IPS-NIHi7 (cell line): ENCODE measurements at regions not wholly inside any gene's neighbourhood (a gene's known extent, or its start where the extent isn't known, plus 50 kb on each side); places are given as distances from the start of the nearest gene placed in this dataset.

Experiments used
- DNase-seq: peaks from one replicate; pipeline ENCODE4 v3.0.0; 2012; ENCODE audit warnings: mixed read lengths; ENCODE audit errors: extremely low spot score

GRCh38 chr5:152994033-152994680, 496.3 kb upstream of the GRIA1 start:
- DNase-seq, result no peak

DNA sequence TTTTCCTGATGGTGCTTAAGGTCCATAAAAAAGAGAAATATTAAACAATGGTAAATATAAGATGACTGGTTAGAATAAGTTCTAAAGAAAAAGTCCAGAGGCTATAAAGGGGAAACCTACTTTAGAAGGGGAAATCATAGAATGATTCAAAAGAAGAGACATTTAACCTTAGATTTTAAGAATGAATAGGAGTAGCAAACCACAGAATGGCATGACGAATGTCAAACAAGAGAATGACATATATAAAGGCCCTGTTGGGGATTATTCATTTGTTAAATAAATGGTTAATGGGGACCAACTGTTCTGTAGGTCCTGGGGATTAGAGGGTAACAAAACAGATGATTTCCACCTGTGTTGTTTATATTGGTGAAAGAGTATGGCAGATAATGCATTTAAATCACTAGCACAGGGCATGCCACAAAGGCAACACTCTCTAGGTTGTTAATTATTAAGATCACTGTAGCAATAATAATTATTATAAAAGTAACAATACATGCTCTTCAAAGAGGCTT, 495.2 kb upstream of the GRIA1 start:
- no peak for DNase-seq

- no peak for DNase-seq
Measured at GRCh38 chr5:153005711-153006110, 484.8 kb upstream of the GRIA1 start.

DNA sequence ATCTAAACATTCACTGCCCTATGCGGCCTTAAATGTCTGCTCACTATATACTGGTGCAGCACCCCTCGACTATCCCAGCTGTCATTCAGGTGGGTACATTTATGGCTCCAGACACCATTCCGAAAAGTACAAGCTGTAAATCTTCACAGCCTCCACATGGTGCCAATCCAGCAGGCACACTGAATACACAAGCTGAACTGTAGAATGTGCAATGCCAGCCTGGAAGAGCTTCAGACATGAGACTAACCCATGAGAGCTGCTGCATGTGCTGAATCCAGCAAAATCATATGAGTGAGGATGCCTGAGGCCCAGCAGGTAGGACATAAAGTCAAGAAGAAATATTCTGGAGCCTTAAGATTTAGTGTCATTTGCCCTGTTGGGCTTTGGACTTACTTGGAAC, 483.8 kb upstream of the GRIA1 start:
- DNase-seq, result no peak

DNA sequence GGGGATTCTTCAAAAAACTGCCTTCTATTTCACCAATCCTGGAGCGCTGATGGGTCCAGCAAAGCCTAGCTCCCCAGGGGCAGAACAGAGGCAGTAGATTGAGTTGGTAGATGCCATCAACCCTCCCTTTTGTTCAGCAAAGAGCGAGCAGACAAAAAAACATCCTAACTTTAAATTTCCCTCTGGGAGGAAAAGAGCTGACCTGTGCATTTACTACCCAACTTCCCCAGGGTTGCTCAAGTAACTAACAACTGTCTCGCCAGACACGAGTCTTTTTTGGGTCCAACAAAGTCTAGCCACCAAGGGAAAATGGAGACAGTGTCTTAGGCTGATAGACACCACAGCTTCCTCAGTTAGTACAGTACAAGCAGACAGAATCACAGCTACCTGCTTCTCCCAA, 476.3 kb upstream of the GRIA1 start:
- no peak for DNase-seq

DNA sequence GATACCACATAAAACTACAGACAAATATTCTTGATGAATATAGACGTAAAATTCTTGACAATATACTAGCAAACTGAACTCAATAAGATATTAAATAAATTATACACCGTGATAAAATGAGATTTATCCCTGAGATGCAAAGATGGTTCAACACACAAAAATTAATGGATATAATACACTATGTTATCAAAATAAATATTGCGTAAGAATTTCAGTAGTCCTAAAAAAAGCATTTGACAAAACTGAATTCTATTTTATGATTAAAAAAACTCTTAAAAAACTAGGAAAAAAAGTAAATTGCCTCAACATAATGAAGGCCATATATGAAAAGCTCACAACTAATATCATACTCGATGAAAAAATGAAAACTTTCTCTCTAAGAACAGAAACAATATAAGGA, 472.3 kb upstream of the GRIA1 start:
- no peak for DNase-seq

- DNase-seq, result no peak
Measured at GRCh38 chr5:153030755-153031725, 459.4 kb upstream of the GRIA1 start.

GRCh38 chr5:153039501-153039900, 451.0 kb upstream of the GRIA1 start:
- no peak for DNase-seq

GRCh38 chr5:153043886-153044285, 446.6 kb upstream of the GRIA1 start:
- no peak for DNase-seq

DNA sequence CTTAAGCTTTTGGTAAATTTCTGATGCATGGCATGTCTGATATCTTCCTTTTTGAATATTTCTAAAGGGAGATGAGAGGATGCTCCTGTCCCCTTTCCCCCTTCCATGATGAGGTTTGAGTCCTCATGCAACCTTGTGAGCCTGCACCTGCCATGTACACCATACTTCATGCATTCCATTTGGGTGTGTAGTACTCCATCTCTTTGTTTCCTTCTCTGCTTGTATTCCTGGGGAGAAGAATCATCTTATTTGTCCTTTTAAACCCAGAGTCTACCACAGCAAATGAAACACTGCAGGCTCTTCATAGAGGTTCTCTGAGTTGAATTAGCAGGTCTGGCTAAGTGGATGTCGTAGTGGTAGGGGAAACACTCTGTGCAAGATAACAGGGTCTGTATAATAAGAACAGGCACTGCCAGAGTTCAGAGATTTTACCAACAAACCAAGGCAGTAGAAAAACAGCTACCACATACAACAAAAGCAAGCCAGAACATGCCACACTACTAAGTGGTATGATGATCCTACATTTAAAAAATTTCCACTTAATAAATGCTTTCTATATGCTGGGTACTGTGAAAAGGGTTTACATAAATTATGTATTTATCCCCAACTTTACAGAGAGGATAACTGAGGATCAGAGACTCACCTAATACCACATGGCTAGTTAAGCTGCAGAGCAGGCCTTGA, 439.8 kb upstream of the GRIA1 start:
- no peak for DNase-seq

DNA sequence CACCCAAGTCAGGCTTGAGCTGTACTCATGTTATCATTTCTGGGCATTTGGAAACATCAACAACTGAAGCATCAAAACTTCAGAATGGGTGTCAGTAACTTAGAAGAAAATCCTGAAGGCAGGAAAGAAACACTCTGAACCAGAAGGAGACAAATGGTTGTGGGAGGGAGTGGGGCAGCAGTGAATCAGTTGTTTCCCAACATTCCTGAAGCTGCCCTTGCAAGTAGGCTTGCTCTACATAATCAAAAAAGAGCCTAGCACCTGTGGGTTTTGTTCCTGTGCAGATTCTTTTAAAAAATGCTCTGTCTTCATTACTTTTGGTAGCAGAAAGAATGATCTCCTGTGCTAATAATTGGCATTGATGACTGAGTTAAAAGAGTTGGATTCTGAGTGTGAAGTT, 424.2 kb upstream of the GRIA1 start:
- no peak for DNase-seq

DNA sequence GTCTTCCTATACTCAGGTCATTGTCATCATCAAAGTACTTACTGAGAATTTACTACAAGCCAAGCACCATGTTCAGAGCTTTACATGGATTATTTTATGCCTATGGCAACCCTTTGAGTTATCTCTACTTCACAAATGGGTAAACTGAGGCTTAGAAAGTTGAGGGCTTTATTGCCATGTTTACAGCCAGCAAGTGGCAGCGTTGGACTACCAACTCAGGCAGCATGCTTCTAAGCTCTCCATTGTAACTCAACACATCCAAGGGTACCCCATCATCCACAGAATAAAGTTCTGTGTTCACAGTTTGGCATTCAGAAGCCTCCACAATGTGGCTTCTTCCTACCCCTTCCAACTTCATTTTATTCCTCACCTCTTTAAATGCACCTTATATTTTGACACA, 422.6 kb upstream of the GRIA1 start:
- no peak for DNase-seq

- no peak for DNase-seq
Measured at GRCh38 chr5:153079396-153079795, 411.1 kb upstream of the GRIA1 start.

DNA sequence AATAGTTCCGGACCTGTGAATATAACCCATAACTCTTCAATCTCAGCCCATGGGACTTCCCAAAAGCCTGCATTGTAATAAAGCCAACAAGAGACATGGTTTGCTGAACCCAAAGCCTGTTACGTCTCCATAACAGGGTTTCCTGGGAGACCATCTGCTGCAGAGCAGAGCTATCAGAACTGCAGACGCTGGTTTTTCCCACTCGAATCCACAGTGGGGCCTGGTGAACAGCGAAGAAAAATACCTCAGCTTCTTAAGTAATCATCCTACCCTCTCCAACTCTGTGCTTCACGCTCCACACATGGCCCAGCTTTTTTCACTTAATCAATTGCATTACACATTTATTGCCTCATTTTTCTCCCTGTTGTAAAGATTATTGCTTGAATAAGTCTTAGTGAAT, 409.5 kb upstream of the GRIA1 start:
- DNase-seq, result no peak

DNA sequence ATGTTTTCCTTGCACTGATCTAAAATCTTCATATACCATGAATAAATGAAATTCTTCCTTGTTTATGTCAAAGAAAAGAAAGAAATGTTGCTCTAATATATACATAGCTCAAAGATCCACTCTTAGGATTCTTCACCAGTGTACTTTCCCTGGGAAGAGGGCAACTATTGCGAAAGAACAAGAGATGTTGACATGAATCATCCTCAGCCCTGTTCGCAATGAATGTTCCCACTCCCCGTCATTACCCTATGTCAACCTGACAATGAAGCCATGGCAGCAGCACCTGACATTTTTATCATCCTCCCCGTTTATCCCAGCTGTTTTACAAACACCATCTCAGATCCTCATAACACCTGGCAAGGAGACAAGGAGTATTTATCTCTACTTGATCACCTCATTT, 409.1 kb upstream of the GRIA1 start:
- no peak for DNase-seq

DNA sequence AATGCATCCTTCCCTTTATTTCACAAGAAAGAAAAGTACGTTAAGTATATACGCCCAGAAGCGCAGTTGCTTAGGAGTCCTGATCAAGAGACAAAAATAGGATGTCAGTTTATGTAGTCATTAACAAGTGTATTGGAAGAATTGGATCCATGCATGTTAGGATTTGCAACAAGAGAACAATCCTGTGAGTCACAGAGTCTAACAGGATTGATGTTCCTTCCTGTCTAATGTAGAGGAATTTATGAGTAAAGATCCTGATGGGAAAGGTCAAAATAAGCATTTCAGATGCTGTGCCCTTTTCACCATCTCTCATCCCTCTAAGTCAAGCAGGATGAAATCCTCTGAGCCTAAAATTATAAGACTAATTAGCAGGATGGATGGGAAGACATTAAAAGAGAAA, 406.0 kb upstream of the GRIA1 start:
- DNase-seq, result no peak

DNA sequence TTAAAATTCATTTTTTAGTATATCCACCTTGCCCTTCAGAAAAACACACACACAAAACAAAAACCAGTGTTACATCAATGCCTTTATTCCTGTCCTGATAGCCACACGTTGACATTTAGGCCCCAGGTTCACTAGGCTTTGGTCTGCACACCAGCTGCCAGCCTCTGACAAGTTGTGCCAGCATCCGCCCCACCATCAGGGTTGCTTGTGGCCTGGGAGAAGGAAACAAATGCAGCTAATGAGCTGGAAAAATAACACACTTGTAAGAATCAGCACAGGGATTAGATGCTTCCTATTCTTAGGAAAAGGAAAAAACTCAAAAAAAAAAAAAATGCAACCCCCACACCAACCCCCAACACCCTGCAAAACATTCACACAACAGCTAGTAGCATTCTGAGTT, 404.0 kb upstream of the GRIA1 start:
- no peak for DNase-seq

DNA sequence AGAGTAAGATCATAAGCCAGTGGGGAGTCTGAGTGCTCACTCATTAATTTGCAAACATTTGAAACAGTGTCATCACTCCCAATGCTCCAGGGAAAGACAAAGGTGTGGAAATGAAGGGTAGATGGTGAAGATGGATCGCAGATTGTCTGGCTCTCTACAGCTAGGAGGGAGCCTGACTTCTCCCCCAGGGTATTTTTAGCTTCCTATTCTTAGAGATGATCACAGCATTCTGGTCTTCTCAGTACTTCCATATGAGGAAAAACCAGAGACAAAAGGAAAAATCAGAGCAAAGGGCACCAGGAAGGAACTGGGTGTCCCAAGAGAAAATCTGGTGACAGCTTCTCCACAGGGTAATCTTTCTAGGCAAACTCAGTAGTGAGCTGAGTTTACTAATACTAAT, 401.9 kb upstream of the GRIA1 start:
- DNase-seq, result no peak

- no peak for DNase-seq
Measured at GRCh38 chr5:153094333-153094732, 396.1 kb upstream of the GRIA1 start.

- no peak for DNase-seq
Measured at GRCh38 chr5:153096381-153096780, 394.1 kb upstream of the GRIA1 start.

DNA sequence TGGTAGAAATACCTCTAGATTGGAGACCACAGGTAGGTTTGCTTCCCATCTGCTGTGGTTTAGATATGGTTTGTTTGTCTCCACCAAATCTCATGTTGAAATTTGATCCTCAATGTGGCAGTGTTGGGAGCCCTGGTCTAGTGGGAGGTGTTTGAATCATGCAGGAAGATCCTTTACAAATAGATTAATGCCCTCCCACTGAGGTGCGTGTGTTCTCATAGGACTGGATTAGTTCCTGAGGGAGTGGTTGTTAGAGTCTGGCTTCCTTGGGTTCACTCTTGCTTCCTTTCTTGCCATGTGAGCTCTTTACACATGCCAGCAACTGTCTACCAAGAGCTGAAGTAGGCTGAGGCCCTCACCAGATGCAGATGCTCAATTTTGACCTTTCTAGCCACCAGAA, 391.1 kb upstream of the GRIA1 start:
- peak; percentile 18 for DNase-seq
